ENCODE measurements at regions not wholly inside any gene's neighbourhood (a gene's known extent, or its start where the extent isn't known, plus 50 kb on each side); places are given as distances from the start of the nearest gene placed in this dataset.

DNA sequence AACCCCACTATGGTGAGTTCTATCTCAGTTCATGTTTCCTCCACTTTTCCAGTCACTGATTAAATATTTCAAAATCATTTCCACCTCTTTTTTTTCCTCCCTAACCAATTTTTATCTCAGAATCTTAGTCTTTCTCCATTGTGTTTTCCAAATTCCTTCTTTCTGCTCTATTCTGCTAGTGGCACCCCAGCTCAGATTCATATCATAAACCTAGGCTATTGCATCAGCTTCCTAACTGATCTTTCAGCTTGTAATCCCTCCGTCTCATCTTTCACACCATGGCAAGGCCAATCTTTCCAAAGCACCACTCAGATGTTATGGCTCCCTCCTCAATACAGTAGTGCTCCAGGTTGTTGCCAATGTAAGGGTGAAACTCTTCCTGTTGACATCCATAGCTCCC, 631.9 kb downstream of the PLPP3 start:
- TF ChIP-seq, protein P1, sequence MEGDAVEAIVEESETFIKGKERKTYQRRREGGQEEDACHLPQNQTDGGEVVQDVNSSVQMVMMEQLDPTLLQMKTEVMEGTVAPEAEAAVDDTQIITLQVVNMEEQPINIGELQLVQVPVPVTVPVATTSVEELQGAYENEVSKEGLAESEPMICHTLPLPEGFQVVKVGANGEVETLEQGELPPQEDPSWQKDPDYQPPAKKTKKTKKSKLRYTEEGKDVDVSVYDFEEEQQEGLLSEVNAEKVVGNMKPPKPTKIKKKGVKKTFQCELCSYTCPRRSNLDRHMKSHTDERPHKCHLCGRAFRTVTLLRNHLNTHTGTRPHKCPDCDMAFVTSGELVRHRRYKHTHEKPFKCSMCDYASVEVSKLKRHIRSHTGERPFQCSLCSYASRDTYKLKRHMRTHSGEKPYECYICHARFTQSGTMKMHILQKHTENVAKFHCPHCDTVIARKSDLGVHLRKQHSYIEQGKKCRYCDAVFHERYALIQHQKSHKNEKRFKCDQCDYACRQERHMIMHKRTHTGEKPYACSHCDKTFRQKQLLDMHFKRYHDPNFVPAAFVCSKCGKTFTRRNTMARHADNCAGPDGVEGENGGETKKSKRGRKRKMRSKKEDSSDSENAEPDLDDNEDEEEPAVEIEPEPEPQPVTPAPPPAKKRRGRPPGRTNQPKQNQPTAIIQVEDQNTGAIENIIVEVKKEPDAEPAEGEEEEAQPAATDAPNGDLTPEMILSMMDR (IDR thresholded peaks at IDR 0.05) = no peak
- TF ChIP-seq POLR2A (IDR thresholded peaks at IDR 0.05) = no peak
- TF ChIP-seq EP300 (IDR thresholded peaks at IDR 0.05) = no peak

All from tibial nerve (tissue), 4 donors.